SK-N-SH (cell line): ENCODE measurements at regions not wholly inside any gene's neighbourhood (a gene's known extent, or its start where the extent isn't known, plus 50 kb on each side); places are given as distances from the start of the nearest gene placed in this dataset.

Source experiments
- CTCF ChIA-PET: fragments of 300-600, 350-600 bp; formaldehyde crosslinking; extraction: SDS; loops from one replicate; lab custom pipeline; 2021; lab: Yijun Ruan, JAX
- POLR2A ChIA-PET: fragments of 350-600 bp; sonication (Branson Sonifier 250); formaldehyde crosslinking; extraction: SDS; loops from one replicate; lab custom pipeline; 2020; ENCODE audit warnings: antibody characterized with exemption, inconsistent platforms; lab: Yijun Ruan, JAX
- DNase-seq: peaks from one replicate; pipeline ENCODE4 v3.0.0; 2012
- H2AFZ ChIP-seq: fragments of 200-600 bp; sonication (generic); 2 replicates; pipeline ENCODE4 v1.8.1; 2016; ENCODE audit warnings: antibody characterized with exemption, mild to moderate bottlenecking, low read depth
- H3F3A ChIP-seq: fragments of 200-600 bp; sonication (generic); replicated peaks from 2 replicates; pipeline ENCODE3; 2016; ENCODE audit warnings: antibody characterized with exemption, mild to moderate bottlenecking; ENCODE audit not compliant: insufficient read depth
- H3K27ac ChIP-seq, 2 experiments: fragments of 200-500 bp in 1 of 2; fragments of 200-600 bp in 1 of 2; sonication (Bioruptor generic) in 1 of 2; sonication (generic), shearing (Covaris generic) in 1 of 2; 2 replicates each; pipeline versions ENCODE4 v1.5.1 to v1.6.1; 2014 to 2016; ENCODE audit warnings: low read depth in 2 of 2, inconsistent platforms in 1 of 2, low read length in 1 of 2, mild to moderate bottlenecking in 1 of 2, mixed read lengths in 1 of 2
- H3K27me3 ChIP-seq: fragments of 200-600 bp; sonication (generic), shearing (Covaris generic); 2 replicates; pipeline ENCODE4 v1.6.1; 2016; ENCODE audit warnings: mixed run types; ENCODE audit not compliant: insufficient read depth
- H3K36me3 ChIP-seq, 2 experiments: fragments of 200-500 bp in 1 of 2; fragments of 200-600 bp in 1 of 2; sonication (Bioruptor generic) in 1 of 2; sonication (generic) in 1 of 2; replicated peaks in 1 of 2; 2 replicates each; pipeline versions ENCODE3 to v1.5.1; 2014 to 2016; ENCODE audit warnings: low read length in 1 of 2, mild to moderate bottlenecking in 1 of 2; ENCODE audit not compliant: insufficient read depth in 2 of 2, control insufficient read depth in 1 of 2
- H3K4me1 ChIP-seq, 2 experiments: fragments of 200-500 bp in 1 of 2; fragments of 200-600 bp in 1 of 2; sonication (Bioruptor generic) in 1 of 2; sonication (generic), shearing (Covaris generic) in 1 of 2; 2 replicates each; pipeline versions ENCODE4 v1.5.1 to v1.6.1; 2014 to 2016; ENCODE audit warnings: low read depth in 1 of 2, low read length in 1 of 2, mixed run types in 1 of 2; ENCODE audit not compliant: insufficient read depth in 2 of 2, control insufficient read depth in 1 of 2
- H3K4me2 ChIP-seq: fragments of 200-600 bp; sonication (generic), shearing (Covaris generic); 2 replicates; pipeline ENCODE4 v1.6.1; 2017; ENCODE audit warnings: mixed run types
- H3K4me3 ChIP-seq, 2 experiments: fragments of 200-500 bp in 1 of 2; fragments of 200-600 bp in 1 of 2; sonication (Bioruptor generic) in 1 of 2; sonication (generic), shearing (Covaris generic) in 1 of 2; 2 replicates each; pipeline versions ENCODE4 v1.5.1 to v1.8.1; 2014 to 2016; ENCODE audit warnings: low read depth in 2 of 2, inconsistent platforms in 1 of 2, low read length in 1 of 2, mild to moderate bottlenecking in 1 of 2, mixed read lengths in 1 of 2, moderate library complexity in 1 of 2
- H3K79me2 ChIP-seq: fragments of 200-600 bp; sonication (generic); 2 replicates; pipeline ENCODE4 v1.8.1; 2017; ENCODE audit warnings: mild to moderate bottlenecking; ENCODE audit not compliant: insufficient read depth
- H3K9ac ChIP-seq: fragments of 200-600 bp; sonication (generic); 2 replicates; pipeline ENCODE4 v1.6.1; 2017; ENCODE audit warnings: mixed run types
- H3K9me2 ChIP-seq: fragments of 200-600 bp; sonication (generic); 2 replicates; pipeline ENCODE4 v1.6.1; 2017; ENCODE audit warnings: mixed run types
- H3K9me3 ChIP-seq: fragments of 200-600 bp; sonication (generic); 2 replicates; pipeline ENCODE4 v1.6.1; 2017; ENCODE audit warnings: mixed run types, mild to moderate bottlenecking, moderate library complexity
- H4K20me1 ChIP-seq: fragments of 200-600 bp; sonication (generic); 2 replicates; pipeline ENCODE4 v1.6.1; 2017; ENCODE audit warnings: mild to moderate bottlenecking, mixed run types; ENCODE audit not compliant: insufficient read depth
- CTCF ChIP-seq: fragments of 200-600 bp; sonication (generic); IDR thresholded peaks from 2 replicates; pipeline ENCODE4 v1.6.1; 2017; ENCODE audit warnings: antibody characterized with exemption, mild to moderate bottlenecking, moderate library complexity
- ELF1 ChIP-seq: IDR thresholded peaks from 2 replicates; pipeline ENCODE4 v1.4.0; 2012
- EP300 ChIP-seq, 2 experiments: IDR thresholded peaks; 2 replicates each; pipeline versions ENCODE4 v1.4.0 to v1.6.1; 2012; ENCODE audit warnings: borderline replicate concordance in 1 of 2, low read depth in 1 of 2, low read length in 1 of 2
- FOSL2 ChIP-seq: IDR thresholded peaks from 2 replicates; pipeline ENCODE4 v1.4.0; 2012; ENCODE audit warnings: low read depth, mild to moderate bottlenecking, moderate library complexity, borderline replicate concordance
- FOXJ3 ChIP-seq: sonication (generic); formaldehyde crosslinking; IDR thresholded peaks from 2 replicates; pipeline ENCODE4 v1.5.1; 2020; ENCODE audit warnings: mild to moderate bottlenecking, missing genetic modification reagents
- FOXM1 ChIP-seq: IDR thresholded peaks from 2 replicates; pipeline ENCODE4 v1.4.0; 2012; ENCODE audit warnings: low read depth, mild to moderate bottlenecking
- GABPA ChIP-seq: IDR thresholded peaks from 2 replicates; pipeline ENCODE4 v1.4.0; 2012; ENCODE audit warnings: low read depth, mild to moderate bottlenecking
- GATA2 ChIP-seq: sonication (generic); formaldehyde crosslinking; IDR thresholded peaks from 2 replicates; pipeline ENCODE4 v1.5.0; 2020; ENCODE audit warnings: mild to moderate bottlenecking, missing genetic modification reagents
- IRF3 ChIP-seq: fragments of 150-350 bp; IDR thresholded peaks from 2 replicates; pipeline ENCODE4 v1.6.1; 2016; ENCODE audit warnings: mild to moderate bottlenecking, low read depth, low read length
- MXI1 ChIP-seq: IDR thresholded peaks from 2 replicates; pipeline ENCODE4 v1.6.1; 2012; ENCODE audit warnings: mild to moderate bottlenecking, low read depth, low read length, improper control_type of control experiment
- NFIC ChIP-seq: IDR thresholded peaks from 2 replicates; pipeline ENCODE4 v1.4.0; 2012; ENCODE audit warnings: borderline replicate concordance
- NRF1 ChIP-seq: IDR thresholded peaks from 2 replicates; pipeline ENCODE4 v1.6.1; 2012; ENCODE audit warnings: low read depth, mild to moderate bottlenecking, low read length
- PBX3 ChIP-seq: IDR thresholded peaks from 2 replicates; pipeline ENCODE4; 2012
- RFX5 ChIP-seq: IDR thresholded peaks from 2 replicates; pipeline ENCODE4 v1.6.1; 2012; ENCODE audit warnings: mild to moderate bottlenecking, improper control_type of control experiment, low read length
- RXRA ChIP-seq: IDR thresholded peaks from 2 replicates; pipeline ENCODE4 v1.4.0; 2012; ENCODE audit warnings: low read depth, mild to moderate bottlenecking, borderline replicate concordance
- TAF1 ChIP-seq: IDR thresholded peaks from 2 replicates; pipeline ENCODE4 v1.6.1; 2012; ENCODE audit warnings: low read depth, mild to moderate bottlenecking, low read length, moderate library complexity, borderline replicate concordance
- TCF12 ChIP-seq: IDR thresholded peaks from 2 replicates; pipeline ENCODE4 v1.4.0; 2012
- TEAD4 ChIP-seq: IDR thresholded peaks from 2 replicates; pipeline ENCODE4 v1.4.0; 2012; ENCODE audit warnings: mild to moderate bottlenecking, borderline replicate concordance; ENCODE audit not compliant: insufficient read depth
- USF1 ChIP-seq: IDR thresholded peaks from 2 replicates; pipeline ENCODE4 v1.4.0; 2012; ENCODE audit warnings: low read depth, borderline replicate concordance
- WGBS: methylation state at CpG from one replicate; pipeline ENCODE4 v1.1.6; 2017; ENCODE audit warnings: low lambda C conversion rate; 5-methylcytosine and 5-hydroxymethylcytosine counted together

- TF ChIP-seq FOXJ3 (CRISPR knock-in tag) (no peak), RFX5 (no peak)
These were observed 113.5 kb upstream of the NDUFV2 start (continued) for GRCh38 chr18:8989017-8989416.

- H4K20me1 ChIP-seq = no peaks in the 10 kb centered on the region
- TF ChIP-seq RFX5 = no peak
- no peak for TF ChIP-seq EP300 (IDR thresholded peaks at IDR 0.05; ENCODE audit: borderline replicate concordance in 1 of 2, low read depth in 1 of 2, low read length in 1 of 2)
- no peak for TF ChIP-seq GATA2 (CRISPR knock-in tag)
- TF ChIP-seq GABPA = no peak
- no peak for TF ChIP-seq TEAD4
- no peak for TF ChIP-seq ELF1
- no peaks in the 10 kb centered on the region for H3K9me3 ChIP-seq
- H3K79me2 ChIP-seq = no peaks in the 10 kb centered on the region
- no peaks in the 10 kb centered on the region for H3F3A ChIP-seq
- 96% methylated on average over 10 of the region's 10 CpGs for WGBS
- POLR2A ChIA-PET = no interaction called here
- CTCF ChIA-PET = interaction anchor here (0.7 to 12.0 kb wide), 6 partner anchors 14 to 332 kb away, joined by 3 to 266 read pairs (median 8); no protein-coding TSS in a partner anchor
- no peaks in the 10 kb centered on the region for H3K27me3 ChIP-seq
- no peak overlapping the region for H3K27ac ChIP-seq
- DNase-seq = no peak
- H3K4me2 ChIP-seq = no peak overlapping the region
- H2AFZ ChIP-seq = no peak overlapping the region
- H3K9ac ChIP-seq = no peak overlapping the region
- no peaks in the 10 kb centered on the region for H3K36me3 ChIP-seq
- H3K9me2 ChIP-seq = no peaks in the 10 kb centered on the region
- H3K4me3 ChIP-seq = no peak overlapping the region
- peaks cover 6 to 8% of the 10 kb centered on the region in 2 experiments; a peak in 2 of 4 replicates for H3K4me1 ChIP-seq
These were observed 112.6 kb upstream of the NDUFV2 start for GRCh38 chr18:8989855-8990254.

GRCh38 chr18:8990276-8991031, 112.0 kb upstream of the NDUFV2 start:
- H3K27ac ChIP-seq = no peak overlapping the region; a peak in 1 of 4 replicates
- H3K36me3 ChIP-seq = no peaks in the 10 kb centered on the region
- H3K4me1 ChIP-seq = peaks cover 6 to 8% of the 10 kb centered on the region in 2 experiments; a peak in 2 of 4 replicates
- no peak overlapping the region for H3K9ac ChIP-seq
- WGBS = 94% methylated on average over 13 of the region's 27 CpGs
- H3K4me2 ChIP-seq = no peak overlapping the region
- H3K27me3 ChIP-seq = no peaks in the 10 kb centered on the region
- no peaks in the 10 kb centered on the region for H3F3A ChIP-seq
- no peaks in the 10 kb centered on the region for H3K9me2 ChIP-seq
- CTCF ChIA-PET = interaction anchor here (0.7 to 12.0 kb wide), 5 partner anchors 7 to 333 kb away, joined by 3 to 266 read pairs (median 5); no protein-coding TSS in a partner anchor
- no peaks in the 10 kb centered on the region for H3K79me2 ChIP-seq
- no peaks in the 10 kb centered on the region for H4K20me1 ChIP-seq
- POLR2A ChIA-PET = no interaction called here
- DNase-seq = no peak
- no peaks in the 10 kb centered on the region for H3K9me3 ChIP-seq
- H3K4me3 ChIP-seq = no peak overlapping the region
- H2AFZ ChIP-seq = no peak overlapping the region
- TF ChIP-seq TEAD4 (no peak), CTCF (no peak), IRF3 (no peak), PBX3 (no peak), NRF1 (no peak), FOSL2 (no peak), FOXM1 (no peak), NFIC (no peak), USF1 (no peak), FOXJ3 (CRISPR knock-in tag) (no peak), RXRA (no peak), TCF12 (no peak), TAF1 (no peak), MXI1 (no peak)
